ACC112 (cell line): ENCODE measurements at regions not wholly inside any gene's neighbourhood (a gene's known extent, or its start where the extent isn't known, plus 50 kb on each side); places are given as distances from the start of the nearest gene placed in this dataset.

ENCODE experiments used
- H2AFZ ChIP-seq: fragments of 200-600 bp; sonication (generic); one replicate; pipeline ENCODE4 v1.6.0; 2017; ENCODE audit warnings: antibody characterized with exemption, low read length; ENCODE audit not compliant: unreplicated experiment
- H3K27ac ChIP-seq: fragments of 200-600 bp; sonication (generic); 2 replicates; pipeline ENCODE4 v1.5.1; 2014; ENCODE audit warnings: low read depth, mild to moderate bottlenecking, antibody characterized with exemption, low read length, moderate library complexity
- H3K27me3 ChIP-seq: fragments of 200-600 bp; sonication (generic); 2 replicates; pipeline ENCODE4 v1.6.1; 2014; ENCODE audit warnings: mild to moderate bottlenecking, antibody characterized with exemption, low read length, moderate library complexity, mixed read lengths; ENCODE audit not compliant: insufficient read depth
- H3K36me3 ChIP-seq: fragments of 200-600 bp; sonication (generic); 2 replicates; pipeline ENCODE4 v1.6.1; 2016; ENCODE audit warnings: mild to moderate bottlenecking, antibody characterized with exemption, low read length, moderate library complexity, mixed read lengths; ENCODE audit not compliant: insufficient read depth
- H3K4me1 ChIP-seq: fragments of 200-600 bp; sonication (generic); one replicate; pipeline ENCODE4 v1.6.1; 2016; ENCODE audit warnings: low read length, mixed read lengths; ENCODE audit not compliant: insufficient read depth, unreplicated experiment, control insufficient read depth
- H3K4me3 ChIP-seq: fragments of 200-600 bp; sonication (generic); 2 replicates; pipeline ENCODE4 v1.5.1; 2014; ENCODE audit warnings: mild to moderate bottlenecking, low read depth, low read length
- H3K79me2 ChIP-seq: fragments of 200-600 bp; sonication (generic); one replicate; pipeline ENCODE4 v1.6.0; 2016; ENCODE audit warnings: low read length; ENCODE audit not compliant: control insufficient read depth, unreplicated experiment, insufficient read depth

- H2AFZ ChIP-seq, result no peak overlapping the region
- H3K4me1 ChIP-seq, result no peaks in the 10 kb centered on the region
- no peaks in the 10 kb centered on the region for H3K36me3 ChIP-seq
- no peak overlapping the region for H3K4me3 ChIP-seq
- no peak overlapping the region for H3K27ac ChIP-seq
- H3K79me2 ChIP-seq, result no peaks in the 10 kb centered on the region
- H3K27me3 ChIP-seq, result 0 out of 2 replicates have a peak, but pooled peaks cover 4% of the 10 kb centered on the region
Measured at GRCh38 chr6:160891690-160892089, 99.9 kb upstream of the MAP3K4 start.

- Histone ChIP-seq H3K4me1 (no peaks in the 10 kb centered on the region), H3K27ac (no peak overlapping the region), H3K79me2 (no peaks in the 10 kb centered on the region), H3K27me3 (0 out of 2 replicates have a peak, but pooled peaks cover 11% of the 10 kb centered on the region), H2AFZ (no peak overlapping the region), H3K36me3 (no peaks in the 10 kb centered on the region), H3K4me3 (no peak overlapping the region)
Measured at GRCh38 chr6:160895562-160895961, 96.0 kb upstream of the MAP3K4 start.

- H3K4me3 ChIP-seq, result no peak overlapping the region
- no peak overlapping the region for H2AFZ ChIP-seq
- H3K27ac ChIP-seq, result no peak overlapping the region
- no peaks in the 10 kb centered on the region for H3K36me3 ChIP-seq
- H3K79me2 ChIP-seq, result no peaks in the 10 kb centered on the region
- H3K27me3 ChIP-seq, result peaks cover 15% of the 10 kb centered on the region; the same call in 1 of the 2 replicates
- no peaks in the 10 kb centered on the region for H3K4me1 ChIP-seq
Measured at GRCh38 chr6:160899671-160900430, 91.7 kb upstream of the MAP3K4 start.

- no peak overlapping the region for H3K4me3 ChIP-seq
- H3K27me3 ChIP-seq, result peaks cover 22% of the 10 kb centered on the region
- H2AFZ ChIP-seq, result no peak overlapping the region
- H3K4me1 ChIP-seq, result no peaks in the 10 kb centered on the region
- H3K79me2 ChIP-seq, result no peaks in the 10 kb centered on the region
- H3K36me3 ChIP-seq, result no peaks in the 10 kb centered on the region
- H3K27ac ChIP-seq, result no peak overlapping the region
Measured at GRCh38 chr6:160911949-160912348, 79.6 kb upstream of the MAP3K4 start.

GRCh38 chr6:160912411-160912810, 79.2 kb upstream of the MAP3K4 start:
- Histone ChIP-seq H3K79me2 (no peaks in the 10 kb centered on the region), H3K27ac (no peak overlapping the region), H3K4me1 (no peaks in the 10 kb centered on the region), H3K4me3 (no peak overlapping the region), H2AFZ (no peak overlapping the region), H3K27me3 (peaks cover 18% of the 10 kb centered on the region), H3K36me3 (no peaks in the 10 kb centered on the region)

- no peaks in the 10 kb centered on the region for H3K79me2 ChIP-seq
- H3K4me3 ChIP-seq, result no peak overlapping the region
- H2AFZ ChIP-seq, result no peak overlapping the region
- peaks cover 5% of the 10 kb centered on the region; the same call in 1 of the 2 replicates for H3K27me3 ChIP-seq
- no peaks in the 10 kb centered on the region for H3K36me3 ChIP-seq
- H3K4me1 ChIP-seq, result peaks cover 11% of the 10 kb centered on the region
- no peak overlapping the region for H3K27ac ChIP-seq
Measured at GRCh38 chr6:160917572-160917971, 74.0 kb upstream of the MAP3K4 start.

- Histone ChIP-seq H3K79me2 (no peaks in the 10 kb centered on the region), H3K27me3 (no peaks in the 10 kb centered on the region), H3K27ac (0 out of 2 replicates have a peak overlapping the region, but pooled peaks have one; percentile 27), H3K36me3 (no peaks in the 10 kb centered on the region), H2AFZ (no peak overlapping the region), H3K4me3 (no peak overlapping the region), H3K4me1 (peaks cover 11% of the 10 kb centered on the region)
Measured at GRCh38 chr6:160919723-160920440, 71.7 kb upstream of the MAP3K4 start.

GRCh38 chr6:160921095-160921494, 70.5 kb upstream of the MAP3K4 start:
- H3K4me3 ChIP-seq, result no peak overlapping the region
- no peaks in the 10 kb centered on the region for H3K27me3 ChIP-seq
- H2AFZ ChIP-seq, result no peak overlapping the region
- H3K4me1 ChIP-seq, result peaks cover 11% of the 10 kb centered on the region
- H3K36me3 ChIP-seq, result no peaks in the 10 kb centered on the region
- H3K79me2 ChIP-seq, result no peaks in the 10 kb centered on the region
- H3K27ac ChIP-seq, result no peak overlapping the region

GRCh38 chr6:160926281-160927276, 65.0 kb upstream of the MAP3K4 start:
- no peak overlapping the region for H3K27ac ChIP-seq
- H3K36me3 ChIP-seq, result no peaks in the 10 kb centered on the region
- no peak overlapping the region for H3K4me3 ChIP-seq
- no peaks in the 10 kb centered on the region for H3K79me2 ChIP-seq
- peaks cover 16% of the 10 kb centered on the region for H3K27me3 ChIP-seq
- H2AFZ ChIP-seq, result no peak overlapping the region
- no peaks in the 10 kb centered on the region for H3K4me1 ChIP-seq

GRCh38 chr6:160927416-160927815, 64.2 kb upstream of the MAP3K4 start:
- Histone ChIP-seq H3K4me3 (no peak overlapping the region), H3K36me3 (no peaks in the 10 kb centered on the region), H3K79me2 (no peaks in the 10 kb centered on the region), H3K4me1 (no peaks in the 10 kb centered on the region), H3K27ac (no peak overlapping the region), H3K27me3 (peaks cover 16% of the 10 kb centered on the region), H2AFZ (no peak overlapping the region)
